ENCODE measurements at regions not wholly inside any gene's neighbourhood (a gene's known extent, or its start where the extent isn't known, plus 50 kb on each side); places are given as distances from the start of the nearest gene placed in this dataset.
"Not testable (repeated sequence)": the region's sequence is repeated elsewhere in the genome, so short reads cannot be mapped to it uniquely, and the experiment has no call there.

DNA sequence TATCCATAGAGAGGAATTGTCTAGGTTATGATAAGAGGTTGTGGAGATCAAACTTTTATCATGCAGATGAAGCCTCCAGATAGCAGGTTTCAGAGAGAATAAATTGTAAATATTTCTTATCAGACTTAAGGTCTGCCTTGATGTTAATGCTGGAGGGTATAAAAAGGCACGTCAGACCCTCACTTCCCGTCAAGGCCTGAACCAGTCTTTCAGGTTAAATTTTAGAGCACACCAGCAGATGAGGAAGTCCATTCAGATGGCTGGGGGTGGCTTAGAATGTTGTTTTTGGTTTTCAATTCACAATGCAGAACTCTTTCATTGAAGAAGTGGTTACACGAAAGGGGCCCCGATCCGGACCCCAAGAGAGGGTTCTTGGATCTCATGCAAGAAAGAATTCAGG, 144.4 kb upstream of the FBXO11 start:
- Histone ChIP-seq H3K36me3 (ENCODE audit: insufficient read depth, low read length) (no peaks in the 10 kb centered on the region), H3K9me3 (ENCODE audit: low read depth, low read length) (no peaks in the 10 kb centered on the region), H3K27ac (no peak overlapping the region), H3K9ac (ENCODE audit: insufficient read length) (no peak overlapping the region), H3K4me3 (no peak overlapping the region)
- TF ChIP-seq POLR2AphosphoS5 (IDR thresholded peaks at IDR 0.05; ENCODE audit: borderline replicate concordance, low read depth, low read length) = no peak
- no peak for TF ChIP-seq EZH2 (IDR thresholded peaks at IDR 0.05)
- TF ChIP-seq FOXP2 (optimal IDR thresholded peaks at IDR 0.05; ENCODE audit: control extremely low read depth, extremely low read length, insufficient read depth) = no peak
- no peak for DNase-seq (ENCODE audit: low read depth, low spot score)

DNA sequence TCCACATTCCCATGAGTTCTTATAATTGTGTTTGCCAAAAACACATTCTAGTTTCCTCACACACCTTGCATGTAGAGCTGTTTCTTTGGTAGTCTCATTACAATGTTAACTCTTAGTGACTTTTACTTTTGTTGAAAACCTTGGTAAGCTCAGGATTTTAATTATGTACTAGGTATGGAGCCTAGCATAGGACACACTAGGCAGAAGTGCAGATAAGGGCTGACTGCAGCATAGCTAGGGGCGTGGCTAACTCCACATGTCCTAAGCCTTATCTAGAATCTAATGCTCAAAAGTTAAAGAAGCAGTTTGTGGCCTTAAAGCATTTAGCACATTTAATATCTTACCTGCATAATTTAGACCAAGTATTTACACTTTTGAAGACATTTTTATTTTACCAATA, 153.7 kb upstream of the FBXO11 start:
- H3K4me3 ChIP-seq = no peak overlapping the region
- DNase-seq (ENCODE audit: low read depth, low spot score) = no peak
- H3K27ac ChIP-seq = no peak overlapping the region
- TF ChIP-seq POLR2AphosphoS5 (IDR thresholded peaks at IDR 0.05; ENCODE audit: borderline replicate concordance, low read depth, low read length) = no peak
- TF ChIP-seq FOXP2 (optimal IDR thresholded peaks at IDR 0.05; ENCODE audit: control extremely low read depth, extremely low read length, insufficient read depth) = no peak
- TF ChIP-seq EZH2 (IDR thresholded peaks at IDR 0.05) = no peak
- no peaks in the 10 kb centered on the region for H3K36me3 ChIP-seq (ENCODE audit: insufficient read depth, low read length)
- no peaks in the 10 kb centered on the region for H3K9me3 ChIP-seq (ENCODE audit: low read depth, low read length)
- H3K9ac ChIP-seq (ENCODE audit: insufficient read length) = no peak overlapping the region

DNA sequence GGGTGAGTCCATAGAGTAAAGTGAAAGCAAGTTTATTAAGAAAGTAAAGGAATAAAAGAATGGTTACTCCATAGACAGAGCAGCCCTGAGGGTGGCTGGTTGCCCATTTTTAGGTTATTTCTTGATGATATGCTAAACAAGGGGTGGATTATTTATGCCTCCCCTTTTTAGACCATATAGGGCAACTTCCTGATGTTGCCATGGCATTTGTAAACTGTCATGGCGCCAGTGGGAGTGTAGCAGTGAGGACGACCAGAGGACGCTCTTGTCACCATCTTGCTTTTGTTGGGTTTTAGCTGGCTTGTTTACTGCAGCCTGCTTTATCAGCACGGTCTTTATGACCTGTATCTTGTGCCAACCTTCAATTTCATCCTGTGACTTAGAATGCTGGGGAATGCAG, 155.4 kb upstream of the FBXO11 start:
- H3K9ac ChIP-seq (ENCODE audit: insufficient read length); DNase-seq (ENCODE audit: low read depth, low spot score); H3K27ac ChIP-seq; H3K36me3 ChIP-seq (ENCODE audit: insufficient read depth, low read length); H3K9me3 ChIP-seq (ENCODE audit: low read depth, low read length); H3K4me3 ChIP-seq: not testable (repeated sequence)

DNA sequence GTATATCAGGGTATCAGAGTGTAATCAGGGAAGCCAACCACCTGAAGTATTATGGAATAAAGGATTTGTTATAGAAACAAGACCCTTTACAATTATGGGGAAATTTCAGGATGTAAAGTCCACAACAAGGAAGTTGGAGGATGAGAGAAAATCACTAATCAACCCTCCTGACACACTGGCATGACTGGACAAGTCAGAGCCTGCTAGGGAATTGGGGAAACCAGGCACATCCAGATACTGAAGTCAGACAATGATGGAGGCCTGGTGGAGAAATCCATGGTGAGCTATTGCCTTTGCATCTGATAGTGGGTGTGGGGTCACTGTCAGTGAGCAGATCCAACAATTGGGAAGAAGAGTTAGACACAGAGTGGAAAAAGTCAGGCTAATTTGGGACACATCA, 158.8 kb upstream of the FBXO11 start:
- Histone ChIP-seq H3K9me3 (ENCODE audit: low read depth, low read length) (no peaks in the 10 kb centered on the region), H3K9ac (ENCODE audit: insufficient read length) (no peak overlapping the region), H3K27ac (no peak overlapping the region), H3K36me3 (ENCODE audit: insufficient read depth, low read length) (no peaks in the 10 kb centered on the region), H3K4me3 (no peak overlapping the region)
- TF ChIP-seq EZH2 (IDR thresholded peaks at IDR 0.05) (no peak), POLR2AphosphoS5 (IDR thresholded peaks at IDR 0.05; ENCODE audit: borderline replicate concordance, low read depth, low read length) (no peak), FOXP2 (optimal IDR thresholded peaks at IDR 0.05; ENCODE audit: control extremely low read depth, extremely low read length, insufficient read depth) (no peak)
- no peak for DNase-seq (ENCODE audit: low read depth, low spot score)

DNA sequence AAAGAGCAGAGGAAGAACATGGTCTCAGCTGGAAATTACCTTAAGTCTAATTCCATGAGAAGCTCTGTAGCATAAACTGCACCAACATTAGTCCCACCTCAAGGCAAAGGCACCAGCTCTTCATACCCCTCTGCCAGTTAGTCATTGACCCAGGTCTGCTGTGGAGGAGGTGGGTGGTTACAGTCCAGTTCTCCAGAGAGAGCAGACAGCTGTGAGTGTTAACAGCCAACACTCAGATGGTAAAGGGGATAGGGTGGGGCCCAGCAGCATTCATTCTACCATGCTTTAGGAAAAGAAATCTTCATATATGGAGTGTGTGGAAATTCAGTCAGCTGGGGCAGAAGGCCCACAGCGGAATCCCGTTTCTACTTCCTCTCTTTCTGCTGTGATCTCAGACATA, 159.7 kb upstream of the FBXO11 start:
- H3K4me3 ChIP-seq = no peak overlapping the region
- TF ChIP-seq POLR2AphosphoS5 (IDR thresholded peaks at IDR 0.05; ENCODE audit: borderline replicate concordance, low read depth, low read length) (no peak), EZH2 (IDR thresholded peaks at IDR 0.05) (no peak), FOXP2 (optimal IDR thresholded peaks at IDR 0.05; ENCODE audit: control extremely low read depth, extremely low read length, insufficient read depth) (no peak)
- H3K9me3 ChIP-seq (ENCODE audit: low read depth, low read length) = no peaks in the 10 kb centered on the region
- no peak overlapping the region for H3K9ac ChIP-seq (ENCODE audit: insufficient read length)
- no peaks in the 10 kb centered on the region for H3K36me3 ChIP-seq (ENCODE audit: insufficient read depth, low read length)
- no peak overlapping the region for H3K27ac ChIP-seq
- no peak for DNase-seq (ENCODE audit: low read depth, low spot score)

DNA sequence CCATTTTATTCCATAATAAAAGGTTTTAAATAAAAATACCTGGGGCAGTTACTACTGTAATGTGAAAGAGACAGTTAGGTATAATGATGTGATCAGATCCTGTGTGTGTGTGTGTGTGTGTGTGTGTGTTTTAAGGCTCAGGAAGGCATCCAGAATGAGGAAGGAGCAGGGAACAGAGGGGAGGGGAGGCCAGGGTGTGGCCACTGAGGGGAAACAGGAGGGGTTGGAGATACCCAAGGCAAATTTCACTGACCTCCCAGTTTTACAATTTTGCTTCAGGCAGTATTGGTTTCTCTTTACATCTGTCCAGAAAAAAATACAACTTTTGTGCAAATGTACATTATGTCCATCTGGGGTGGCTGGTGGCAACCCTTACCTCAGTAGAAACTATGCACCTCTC, 163.5 kb upstream of the FBXO11 start:
- TF ChIP-seq FOXP2 (optimal IDR thresholded peaks at IDR 0.05; ENCODE audit: control extremely low read depth, extremely low read length, insufficient read depth) = no peak
- no peak for TF ChIP-seq EZH2 (IDR thresholded peaks at IDR 0.05)
- no peak for TF ChIP-seq POLR2AphosphoS5 (IDR thresholded peaks at IDR 0.05; ENCODE audit: borderline replicate concordance, low read depth, low read length)
- H3K27ac ChIP-seq = no peak overlapping the region
- DNase-seq (ENCODE audit: low read depth, low spot score) = no peak
- no peaks in the 10 kb centered on the region for H3K36me3 ChIP-seq (ENCODE audit: insufficient read depth, low read length)
- no peak overlapping the region for H3K4me3 ChIP-seq
- H3K9ac ChIP-seq (ENCODE audit: insufficient read length) = no peak overlapping the region
- no peaks in the 10 kb centered on the region for H3K9me3 ChIP-seq (ENCODE audit: low read depth, low read length)

DNA sequence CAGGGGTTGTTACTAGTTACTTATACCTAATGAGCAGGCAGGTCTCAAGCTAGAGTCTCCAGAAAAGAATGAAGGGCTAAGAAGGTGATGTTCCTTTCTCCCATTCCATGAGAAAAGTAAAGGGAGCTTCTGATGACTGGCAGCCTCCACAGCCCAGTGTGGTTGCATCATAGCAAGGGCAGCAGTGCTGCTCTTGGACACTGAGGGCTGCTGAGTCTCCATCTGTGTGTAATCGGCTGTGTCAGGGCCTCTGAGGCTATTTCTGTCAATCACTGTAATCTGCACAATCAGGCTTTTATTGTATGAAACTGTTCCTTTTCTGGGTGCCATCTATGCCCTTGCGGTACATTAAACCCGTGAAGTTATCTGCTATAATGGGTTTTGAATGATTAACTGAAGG, 164.1 kb upstream of the FBXO11 start:
- TF ChIP-seq FOXP2 (optimal IDR thresholded peaks at IDR 0.05; ENCODE audit: control extremely low read depth, extremely low read length, insufficient read depth) = no peak
- TF ChIP-seq POLR2AphosphoS5 (IDR thresholded peaks at IDR 0.05; ENCODE audit: borderline replicate concordance, low read depth, low read length) = no peak
- TF ChIP-seq EZH2 (IDR thresholded peaks at IDR 0.05) = no peak
- H3K9ac ChIP-seq (ENCODE audit: insufficient read length) = no peak overlapping the region
- H3K36me3 ChIP-seq (ENCODE audit: insufficient read depth, low read length) = no peaks in the 10 kb centered on the region
- no peak for DNase-seq (ENCODE audit: low read depth, low spot score)
- no peak overlapping the region for H3K4me3 ChIP-seq
- H3K27ac ChIP-seq = no peak overlapping the region
- no peaks in the 10 kb centered on the region for H3K9me3 ChIP-seq (ENCODE audit: low read depth, low read length)

DNA sequence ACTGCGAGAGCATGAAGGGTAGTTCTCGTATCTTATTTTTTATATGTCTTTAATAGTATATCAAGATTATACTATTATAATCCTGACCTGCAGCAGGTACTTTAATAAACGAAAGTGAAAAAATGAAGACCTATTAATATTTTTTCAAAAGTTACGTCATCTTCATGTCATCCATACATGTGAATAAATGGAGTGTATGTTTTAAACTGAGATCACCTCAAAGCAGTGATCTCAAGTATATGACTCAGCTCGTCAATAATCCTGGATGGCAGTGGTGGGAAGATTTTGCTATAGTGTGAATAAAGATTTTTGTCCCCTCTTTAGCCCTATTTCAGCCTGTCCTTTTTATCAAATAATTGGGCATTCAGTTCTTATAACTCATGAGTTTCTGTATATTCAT, 166.3 kb upstream of the FBXO11 start:
- Histone ChIP-seq H3K4me3 (no peak overlapping the region), H3K9ac (ENCODE audit: insufficient read length) (no peak overlapping the region), H3K9me3 (ENCODE audit: low read depth, low read length) (no peaks in the 10 kb centered on the region), H3K27ac (no peak overlapping the region), H3K36me3 (ENCODE audit: insufficient read depth, low read length) (no peaks in the 10 kb centered on the region)
- no peak for DNase-seq (ENCODE audit: low read depth, low spot score)
- no peak for TF ChIP-seq POLR2AphosphoS5 (IDR thresholded peaks at IDR 0.05; ENCODE audit: borderline replicate concordance, low read depth, low read length)
- TF ChIP-seq FOXP2 (optimal IDR thresholded peaks at IDR 0.05; ENCODE audit: control extremely low read depth, extremely low read length, insufficient read depth) = no peak
- TF ChIP-seq EZH2 (IDR thresholded peaks at IDR 0.05) = no peak

DNA sequence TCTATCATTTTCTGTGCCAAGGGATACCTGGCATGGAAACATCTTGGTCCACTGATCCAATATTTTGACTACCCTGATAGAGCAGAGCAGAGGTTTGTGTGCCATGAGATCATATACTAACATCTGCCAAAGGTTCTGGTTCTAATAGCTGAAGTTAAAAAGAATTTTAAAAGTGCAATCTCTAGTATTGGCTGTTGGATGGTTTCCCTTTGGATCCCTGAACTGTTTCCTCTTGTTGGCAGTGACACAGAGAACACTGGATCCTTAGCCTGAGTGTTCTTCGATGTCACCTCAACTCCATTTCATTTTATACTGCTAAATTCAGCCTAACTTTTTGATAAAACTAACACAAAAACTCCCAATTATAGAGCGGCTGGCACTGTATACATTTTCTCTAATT, 169.3 kb upstream of the FBXO11 start:
- no peak for TF ChIP-seq POLR2AphosphoS5 (IDR thresholded peaks at IDR 0.05; ENCODE audit: borderline replicate concordance, low read depth, low read length)
- TF ChIP-seq FOXP2 (optimal IDR thresholded peaks at IDR 0.05; ENCODE audit: control extremely low read depth, extremely low read length, insufficient read depth) = no peak
- no peak for TF ChIP-seq EZH2 (IDR thresholded peaks at IDR 0.05)
- Histone ChIP-seq H3K4me3 (no peak overlapping the region), H3K9me3 (ENCODE audit: low read depth, low read length) (no peaks in the 10 kb centered on the region), H3K9ac (ENCODE audit: insufficient read length) (no peak overlapping the region), H3K36me3 (ENCODE audit: insufficient read depth, low read length) (no peaks in the 10 kb centered on the region), H3K27ac (no peak overlapping the region)
- no peak for DNase-seq (ENCODE audit: low read depth, low spot score)

Data from SK-N-MC (cell line).